ENCODE measurements at regions not wholly inside any gene's neighbourhood (a gene's known extent, or its start where the extent isn't known, plus 50 kb on each side); places are given as distances from the start of the nearest gene placed in this dataset.
"Not testable (repeated sequence)": the region's sequence is repeated elsewhere in the genome, so short reads cannot be mapped to it uniquely, and the experiment has no call there.

DNA sequence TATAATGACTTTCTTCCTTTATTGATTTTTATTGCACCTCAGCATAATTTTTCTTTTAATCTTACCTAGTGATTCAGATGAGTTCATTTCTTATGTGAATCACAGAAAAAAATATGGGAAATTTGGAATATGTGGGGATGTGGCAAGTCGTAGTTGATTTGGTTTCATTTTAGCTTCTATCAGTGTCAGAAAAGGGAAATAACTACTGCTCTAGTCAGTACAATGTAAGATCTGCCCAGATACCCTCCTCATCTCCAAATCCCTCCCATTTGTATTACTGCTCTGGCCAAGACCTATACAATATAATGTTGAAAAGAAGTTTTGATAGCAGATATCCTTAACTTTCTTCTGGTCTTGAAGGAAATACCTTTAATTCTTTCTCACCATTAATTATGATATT lies 61.9 kb upstream of the TRIM77 start:
- TF ChIP-seq, protein P1, sequence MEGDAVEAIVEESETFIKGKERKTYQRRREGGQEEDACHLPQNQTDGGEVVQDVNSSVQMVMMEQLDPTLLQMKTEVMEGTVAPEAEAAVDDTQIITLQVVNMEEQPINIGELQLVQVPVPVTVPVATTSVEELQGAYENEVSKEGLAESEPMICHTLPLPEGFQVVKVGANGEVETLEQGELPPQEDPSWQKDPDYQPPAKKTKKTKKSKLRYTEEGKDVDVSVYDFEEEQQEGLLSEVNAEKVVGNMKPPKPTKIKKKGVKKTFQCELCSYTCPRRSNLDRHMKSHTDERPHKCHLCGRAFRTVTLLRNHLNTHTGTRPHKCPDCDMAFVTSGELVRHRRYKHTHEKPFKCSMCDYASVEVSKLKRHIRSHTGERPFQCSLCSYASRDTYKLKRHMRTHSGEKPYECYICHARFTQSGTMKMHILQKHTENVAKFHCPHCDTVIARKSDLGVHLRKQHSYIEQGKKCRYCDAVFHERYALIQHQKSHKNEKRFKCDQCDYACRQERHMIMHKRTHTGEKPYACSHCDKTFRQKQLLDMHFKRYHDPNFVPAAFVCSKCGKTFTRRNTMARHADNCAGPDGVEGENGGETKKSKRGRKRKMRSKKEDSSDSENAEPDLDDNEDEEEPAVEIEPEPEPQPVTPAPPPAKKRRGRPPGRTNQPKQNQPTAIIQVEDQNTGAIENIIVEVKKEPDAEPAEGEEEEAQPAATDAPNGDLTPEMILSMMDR (IDR thresholded peaks at IDR 0.05; ENCODE audit: low read depth, low read length), result not testable (repeated sequence)
- not testable (repeated sequence) for TF ChIP-seq EZH2phosphoT487 (IDR thresholded peaks at IDR 0.05; ENCODE audit: low read depth)
